Upper lobe of left lung (tissue), 6 donors: ENCODE measurements at regions not wholly inside any gene's neighbourhood (a gene's known extent, or its start where the extent isn't known, plus 50 kb on each side); places are given as distances from the start of the nearest gene placed in this dataset.

Experiments
- ATAC-seq, 2 donors: fragments of 200-7000 bp; cut with Tn5 transposase; one replicate each; pipeline ENCODE4 v1.9.1; 2022; ENCODE audit warnings: mild to moderate bottlenecking in 2 of 2, moderate library complexity in 2 of 2; ENCODE audit not compliant: low FRiP score in 2 of 2
- DNase-seq, 2 donors: peaks; one replicate each; pipeline ENCODE4 v3.0.0-alpha.2; 2019 to 2020
- H3K27ac ChIP-seq, 4 donors: fragments of 200-600 bp; sonication (generic); one replicate each; pipeline ENCODE4 v1.5.1; 2016 to 2019
- H3K27me3 ChIP-seq, 4 donors: fragments of 200-600 bp; sonication (generic); one replicate each; pipeline ENCODE4 v1.5.1; 2017 to 2019
- H3K36me3 ChIP-seq, 4 donors: fragments of 200-600 bp; sonication (generic); one replicate each; pipeline ENCODE4 v1.5.1; 2016 to 2019
- H3K4me1 ChIP-seq, 4 donors: fragments of 200-600 bp; sonication (generic); one replicate each; pipeline ENCODE4 v1.5.1; 2018 to 2019
- H3K4me3 ChIP-seq, 4 donors: fragments of 200-600 bp; sonication (generic); one replicate each; pipeline ENCODE4 v1.5.1; 2017 to 2019; ENCODE audit warnings: mild to moderate bottlenecking in 2 of 4, moderate library complexity in 1 of 4
- H3K9me3 ChIP-seq, 4 donors: fragments of 200-600 bp; sonication (generic); one replicate each; pipeline ENCODE4 v1.5.1; 2018 to 2019
- CTCF ChIP-seq, 6 experiments: fragments of 450-650 bp in 4 of 6; fragments of 200-600 bp in 2 of 6; sonication (generic) in 2 of 6; IDR thresholded peaks; one replicate each; pipeline ENCODE4 v1.5.1; 2016 to 2019; ENCODE audit warnings: antibody characterized with exemption in 6 of 6
- EP300 ChIP-seq, 4 donors: sonication (generic); formaldehyde crosslinking; IDR thresholded peaks; one replicate each; pipeline ENCODE4 v1.5.1; 2017; ENCODE audit warnings: antibody characterized with exemption in 4 of 4, control low read depth in 2 of 4
- POLR2A ChIP-seq, 4 donors: fragments of 450-650 bp; IDR thresholded peaks; one replicate each; pipeline ENCODE4 v1.5.1; 2016 to 2017; ENCODE audit warnings: antibody characterized with exemption in 4 of 4, mild to moderate bottlenecking in 2 of 4
- POLR2AphosphoS5 ChIP-seq, 2 donors: sonication (generic); formaldehyde crosslinking; IDR thresholded peaks; one replicate each; pipeline ENCODE4 v1.5.1; 2017; ENCODE audit warnings: antibody characterized with exemption in 2 of 2
- WGBS, 2 donors: methylation state at CpG; one replicate each; pipeline ENCODE4 v1.1.5; 2017 to 2018; 5-methylcytosine and 5-hydroxymethylcytosine counted together
- donor health status: DM: no; HTN: no; CAD: no; lungs with moderate emphysema.
- donor health status: DM: no; HTN: yes; CAD: no; lungs with severe emphysema.

GRCh38 chr10:30535677-30536076, 93.9 kb downstream of the LYZL2 start:
- peaks cover 31 to 60% (median 41%) of the 10 kb centered on the region in 4 donors for H3K4me1 ChIP-seq
- no peaks in the 10 kb centered on the region for H3K9me3 ChIP-seq
- no peak overlapping the region for H3K4me3 ChIP-seq
- TF ChIP-seq EP300 (IDR thresholded peaks at IDR 0.05) (no peak), POLR2AphosphoS5 (IDR thresholded peaks at IDR 0.05) (no peak), POLR2A (IDR thresholded peaks at IDR 0.05) (no peak), CTCF (IDR thresholded peaks at IDR 0.05) (no peak)
- no peak for DNase-seq
- no peaks in the 10 kb centered on the region for H3K36me3 ChIP-seq
- H3K27me3 ChIP-seq, result no peaks in the 10 kb centered on the region
- H3K27ac ChIP-seq, result peak overlapping the region in 2 of 4 donors; percentile 59 to 87
- ATAC-seq, result no peak
- WGBS, 2 donors, result 91 to 93% methylated on average over 4 of the region's 4 CpGs

GRCh38 chr10:30534465-30535144, 94.9 kb downstream of the LYZL2 start:
- Histone ChIP-seq H3K4me1 (peaks cover 32 to 57% (median 42%) of the 10 kb centered on the region in 4 donors), H3K9me3 (no peaks in the 10 kb centered on the region), H3K27ac (no peak overlapping the region), H3K36me3 (no peaks in the 10 kb centered on the region), H3K4me3 (no peak overlapping the region), H3K27me3 (no peaks in the 10 kb centered on the region)
- TF ChIP-seq POLR2AphosphoS5 (IDR thresholded peaks at IDR 0.05) (no peak), CTCF (IDR thresholded peaks at IDR 0.05) (peak; percentile 84 to 92 (median 88))
- 33 to 41% methylated on average over 14 to 20 of the region's 20 CpGs for WGBS, 2 donors
- peak in 1 of 2 donors; percentile 75 for DNase-seq
- ATAC-seq, result peak; percentile 82

- no peak for ATAC-seq
These were observed 97.6 kb downstream of the LYZL2 start for GRCh38 chr10:30531751-30532530.

GRCh38 chr10:30529373-30529998, 95.5 kb downstream of the MAP3K8 start:
- peak; percentile 86 to 91 for ATAC-seq
- WGBS, 2 donors, result 66% methylated on average over 27 to 28 of the region's 28 CpGs

More at GRCh38 chr10:30531751-30532530, 97.6 kb downstream of the LYZL2 start:
- Histone ChIP-seq H3K27ac (peak overlapping the region in 3 of 4 donors; percentile 28 to 61 (median 55)), H3K27me3 (no peaks in the 10 kb centered on the region), H3K36me3 (no peaks in the 10 kb centered on the region), H3K4me3 (no peak overlapping the region), H3K9me3 (no peaks in the 10 kb centered on the region), H3K4me1 (peaks cover 17 to 39% (median 30%) of the 10 kb centered on the region in 4 donors)
- DNase-seq, result no peak
- 91% methylated on average over 5 to 8 of the region's 8 CpGs for WGBS, 2 donors
- no peak for TF ChIP-seq POLR2A (IDR thresholded peaks at IDR 0.05)
- no peak for TF ChIP-seq CTCF (IDR thresholded peaks at IDR 0.05)
- no peak for TF ChIP-seq EP300 (IDR thresholded peaks at IDR 0.05)
- TF ChIP-seq POLR2AphosphoS5 (IDR thresholded peaks at IDR 0.05), result no peak

More at GRCh38 chr10:30529373-30529998, 95.5 kb downstream of the MAP3K8 start:
- Histone ChIP-seq H3K36me3 (no peaks in the 10 kb centered on the region), H3K27me3 (no peaks in the 10 kb centered on the region), H3K4me3 (peak overlapping the region in 2 of 4 donors; percentile 3 to 24), H3K4me1 (peaks cover 12 to 22% (median 16%) of the 10 kb centered on the region in 4 donors), H3K9me3 (no peaks in the 10 kb centered on the region), H3K27ac (peak overlapping the region; percentile 72 to 87 (median 74))
- peak; percentile 90 to 91 for DNase-seq
- TF ChIP-seq POLR2AphosphoS5 (IDR thresholded peaks at IDR 0.05) (peak; percentile 69 to 72), CTCF (IDR thresholded peaks at IDR 0.05) (peak in 2 of 6 experiments; percentile 6 to 11), POLR2A (IDR thresholded peaks at IDR 0.05) (peak in 1 of 4 donors; percentile 73), EP300 (IDR thresholded peaks at IDR 0.05) (peak in 3 of 4 donors; percentile 48 to 75 (median 72))
